ENCODE measurements at regions not wholly inside any gene's neighbourhood (a gene's known extent, or its start where the extent isn't known, plus 50 kb on each side); places are given as distances from the start of the nearest gene placed in this dataset.
A peak's percentile ranks its signal among the peaks of the same experiment; 100 is the strongest.

DNA sequence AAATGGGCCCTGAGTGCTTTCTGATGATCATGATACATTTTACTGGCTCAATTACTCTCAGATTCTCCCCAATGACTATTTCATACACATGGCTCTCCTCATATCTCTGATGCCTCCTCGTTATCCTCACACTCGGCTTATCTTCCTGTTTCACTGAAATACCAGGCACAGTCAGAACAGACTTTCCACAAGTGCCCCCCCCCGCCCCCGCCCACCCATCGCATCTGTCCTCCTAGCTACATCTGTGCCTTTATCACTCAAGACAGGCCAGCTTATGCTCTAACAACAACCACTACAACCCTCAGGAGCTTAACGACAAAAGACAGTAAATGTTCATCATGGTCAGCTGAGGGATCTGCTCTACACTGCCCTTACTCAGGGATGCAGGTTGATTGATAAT lies 610.6 kb upstream of the DIPK2B start:
- CTCF ChIA-PET: interaction anchor here (1.4 kb wide), 2 partner anchors 13 to 17 kb away, joined by 3 read pairs; no protein-coding TSS in a partner anchor
- H3K4me3 Mint-ChIP-seq: no peak overlapping the region
- peak; percentile 14 for ATAC-seq
- H3K4me1 Mint-ChIP-seq (ENCODE audit: low read depth): peaks cover 73% of the 10 kb centered on the region
- POLR2A ChIA-PET: interaction anchor here (0.7 kb wide), 1 partner anchor 39 kb away, joined by 4 read pairs; no protein-coding TSS in a partner anchor
- intact Hi-C loops (cut with micrococcal nuclease): no loop called here
- no peaks in the 10 kb centered on the region for H3K27me3 Mint-ChIP-seq
- DNase-seq: no peak
- peak overlapping the region; percentile 86 for H3K27ac Mint-ChIP-seq
- H3K36me3 Mint-ChIP-seq (ENCODE audit: low read depth): peaks cover 55% of the 10 kb centered on the region
- no peaks in the 10 kb centered on the region for H3K9me3 Mint-ChIP-seq
- TF ChIP-seq, protein P1, sequence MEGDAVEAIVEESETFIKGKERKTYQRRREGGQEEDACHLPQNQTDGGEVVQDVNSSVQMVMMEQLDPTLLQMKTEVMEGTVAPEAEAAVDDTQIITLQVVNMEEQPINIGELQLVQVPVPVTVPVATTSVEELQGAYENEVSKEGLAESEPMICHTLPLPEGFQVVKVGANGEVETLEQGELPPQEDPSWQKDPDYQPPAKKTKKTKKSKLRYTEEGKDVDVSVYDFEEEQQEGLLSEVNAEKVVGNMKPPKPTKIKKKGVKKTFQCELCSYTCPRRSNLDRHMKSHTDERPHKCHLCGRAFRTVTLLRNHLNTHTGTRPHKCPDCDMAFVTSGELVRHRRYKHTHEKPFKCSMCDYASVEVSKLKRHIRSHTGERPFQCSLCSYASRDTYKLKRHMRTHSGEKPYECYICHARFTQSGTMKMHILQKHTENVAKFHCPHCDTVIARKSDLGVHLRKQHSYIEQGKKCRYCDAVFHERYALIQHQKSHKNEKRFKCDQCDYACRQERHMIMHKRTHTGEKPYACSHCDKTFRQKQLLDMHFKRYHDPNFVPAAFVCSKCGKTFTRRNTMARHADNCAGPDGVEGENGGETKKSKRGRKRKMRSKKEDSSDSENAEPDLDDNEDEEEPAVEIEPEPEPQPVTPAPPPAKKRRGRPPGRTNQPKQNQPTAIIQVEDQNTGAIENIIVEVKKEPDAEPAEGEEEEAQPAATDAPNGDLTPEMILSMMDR (IDR thresholded peaks at IDR 0.05): no peak

DNA sequence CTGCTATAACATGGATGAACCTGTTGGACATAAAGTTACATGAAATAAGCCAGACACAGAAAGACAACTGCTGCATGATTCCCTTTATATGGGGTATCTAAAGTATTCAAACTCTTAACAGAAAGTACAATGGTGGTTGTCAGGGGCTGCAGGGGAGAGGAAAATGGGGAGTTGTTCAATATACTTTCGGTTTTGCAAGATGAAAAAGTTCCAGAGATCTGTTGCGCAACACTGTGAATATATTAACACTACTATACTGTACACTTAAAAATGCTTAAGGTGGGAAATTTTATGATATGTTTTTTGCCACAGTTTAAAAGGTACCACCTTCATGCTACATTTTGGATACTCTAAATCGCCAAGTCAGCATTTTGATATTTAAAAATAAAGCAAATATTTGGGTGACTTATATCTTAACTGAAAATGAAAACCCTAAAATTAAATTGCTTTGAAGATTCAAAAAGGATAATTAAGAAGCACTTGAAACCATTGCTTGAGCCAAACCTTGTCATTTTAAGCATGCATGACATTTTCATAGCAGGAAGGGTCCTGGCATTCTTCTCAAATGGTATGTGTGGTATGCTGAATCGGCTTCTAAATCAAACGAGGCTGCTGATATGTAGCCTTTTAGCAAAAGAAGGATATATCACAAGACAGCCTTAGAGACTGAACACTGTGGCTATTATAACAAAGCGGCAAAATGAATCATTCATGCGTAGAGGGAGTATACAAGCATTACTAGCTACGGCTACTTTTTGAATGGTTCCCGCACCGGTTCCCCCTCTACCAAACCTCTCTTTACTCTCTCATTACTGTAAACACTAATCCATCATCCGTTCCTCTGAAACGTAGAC lies 607.1 kb upstream of the DIPK2B start:
- Mint-ChIP-seq H3K4me1 (ENCODE audit: low read depth) (peaks cover 84% of the 10 kb centered on the region), H3K27ac (peak overlapping the region; percentile 92), H3K4me3 (peak overlapping the region; percentile 60), H3K9me3 (no peaks in the 10 kb centered on the region), H3K27me3 (no peaks in the 10 kb centered on the region), H3K36me3 (ENCODE audit: low read depth) (peaks cover 44% of the 10 kb centered on the region)
- intact Hi-C loops (cut with micrococcal nuclease): loop anchor here (2.0 to 5.0 kb wide), 2 partner anchors 40 to 41 kb away; no protein-coding TSS in a partner anchor
- ATAC-seq (peak; percentile 28), DNase-seq (no peak)
- ChIA-PET CTCF (interaction anchor here (1.4 to 2.8 kb wide), 2 partner anchors 16 to 44 kb away, joined by 3 to 9 read pairs; no protein-coding TSS in a partner anchor), POLR2A (interaction anchor here (0.6 to 5.7 kb wide), 10 partner anchors 10 to 49 kb away, joined by 3 to 54 read pairs (median 5); no protein-coding TSS in a partner anchor)
- TF ChIP-seq, protein P1 (IDR thresholded peaks at IDR 0.05): no peak

DNA sequence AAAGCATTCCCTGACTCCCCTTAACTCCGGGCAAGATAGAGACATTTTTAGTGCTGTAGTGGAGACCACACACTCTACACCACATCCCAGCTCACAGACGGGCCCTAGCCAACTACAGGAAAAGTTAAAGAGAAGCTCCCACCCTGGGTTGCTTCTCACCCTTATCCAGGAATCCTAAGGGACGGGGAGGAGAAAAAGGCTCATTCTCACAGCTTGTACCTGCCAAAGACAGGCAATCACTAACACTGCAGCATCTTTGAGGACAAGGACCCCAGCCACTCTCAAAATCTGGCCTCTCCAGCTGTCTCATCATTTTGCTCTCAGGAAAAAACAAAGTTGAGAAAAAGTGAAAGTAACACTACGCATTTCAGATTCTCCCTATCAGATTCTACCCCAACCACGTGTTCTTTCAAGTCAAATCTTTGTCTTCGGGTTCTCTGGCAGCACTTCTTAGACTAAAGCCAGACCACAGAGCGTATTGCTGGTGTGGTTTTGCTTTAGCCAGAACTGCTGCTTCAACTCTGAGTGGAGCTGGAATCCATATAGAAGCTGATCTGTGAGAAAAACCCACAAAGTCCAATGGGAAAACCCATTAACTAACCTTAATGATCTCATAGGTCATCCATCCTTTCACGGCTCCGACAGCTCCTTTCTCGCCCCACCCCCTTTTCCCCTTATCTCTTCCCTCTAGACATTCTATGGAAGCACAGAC lies 605.9 kb upstream of the DIPK2B start:
- Mint-ChIP-seq H3K27me3 (no peaks in the 10 kb centered on the region), H3K36me3 (ENCODE audit: low read depth) (peaks cover 39% of the 10 kb centered on the region), H3K4me1 (ENCODE audit: low read depth) (peaks cover 86% of the 10 kb centered on the region), H3K4me3 (peak overlapping the region; percentile 60), H3K27ac (peak overlapping the region; percentile 92), H3K9me3 (no peaks in the 10 kb centered on the region)
- ChIA-PET CTCF (interaction anchor here (1.4 to 2.8 kb wide), 2 partner anchors 17 to 43 kb away, joined by 3 to 9 read pairs; no protein-coding TSS in a partner anchor), POLR2A (interaction anchor here (0.9 to 5.7 kb wide), 9 partner anchors 9 to 48 kb away, joined by 3 to 54 read pairs (median 6); no protein-coding TSS in a partner anchor)
- ATAC-seq: peak; percentile 66
- intact Hi-C loops (cut with micrococcal nuclease): loop anchor here (2.0 to 5.0 kb wide), 2 partner anchors 39 to 42 kb away; no protein-coding TSS in a partner anchor
- TF ChIP-seq, protein P1 (IDR thresholded peaks at IDR 0.05): no peak
- peak; percentile 67 for DNase-seq

DNA sequence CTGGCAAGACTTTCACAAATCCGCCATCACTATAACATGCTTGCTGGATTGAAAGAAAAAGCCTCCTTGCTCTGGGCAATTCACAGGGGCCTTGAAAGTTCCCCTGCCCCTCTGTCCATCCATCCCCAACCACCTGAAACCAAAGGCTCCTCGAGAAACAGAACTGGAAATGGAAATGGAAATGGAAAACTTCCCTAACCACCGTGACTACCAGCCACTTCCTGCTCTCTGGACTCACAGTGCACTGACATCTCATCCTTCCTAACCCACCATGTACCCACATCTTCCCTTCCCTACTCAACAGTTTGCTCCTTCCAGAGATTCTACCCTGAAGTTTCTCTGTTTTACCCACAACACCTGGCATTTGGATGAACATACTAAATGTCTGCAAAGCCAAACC lies 603.6 kb upstream of the DIPK2B start:
- peak overlapping the region; percentile 5 for H3K4me3 Mint-ChIP-seq
- intact Hi-C loops (cut with micrococcal nuclease): no loop called here

More for the DNA sequence above, 603.6 kb upstream of the DIPK2B start:
- peak overlapping the region; percentile 97 for H3K27ac Mint-ChIP-seq
- ATAC-seq (no peak), DNase-seq (no peak)
- TF ChIP-seq, protein P1 (IDR thresholded peaks at IDR 0.05): no peak
- POLR2A ChIA-PET: no interaction called here
- peaks cover 78% of the 10 kb centered on the region for H3K4me1 Mint-ChIP-seq (ENCODE audit: low read depth)
- CTCF ChIA-PET: no interaction called here
- H3K36me3 Mint-ChIP-seq (ENCODE audit: low read depth): peaks cover 28% of the 10 kb centered on the region
- no peaks in the 10 kb centered on the region for H3K9me3 Mint-ChIP-seq
- H3K27me3 Mint-ChIP-seq: no peaks in the 10 kb centered on the region
